DOHH2 (cell line): ENCODE measurements at regions not wholly inside any gene's neighbourhood (a gene's known extent, or its start where the extent isn't known, plus 50 kb on each side); places are given as distances from the start of the nearest gene placed in this dataset.

Experiments
- EZH2phosphoT487 ChIP-seq: fragments of 200-600 bp; sonication (generic); IDR thresholded peaks from 2 replicates; pipeline ENCODE4 v1.6.1; 2017; ENCODE audit warnings: borderline replicate concordance, mild to moderate bottlenecking, antibody characterized with exemption, low read length, moderate library complexity, mixed read lengths
- TF ChIP-seq, protein P1 (sequence below): fragments of 200-600 bp; sonication (generic); IDR thresholded peaks from one replicate; pipeline ENCODE4 v1.5.1; 2014; ENCODE audit warnings: antibody characterized with exemption, mild to moderate bottlenecking, low read depth, low read length; ENCODE audit not compliant: poor library complexity, severe bottlenecking

DNA sequence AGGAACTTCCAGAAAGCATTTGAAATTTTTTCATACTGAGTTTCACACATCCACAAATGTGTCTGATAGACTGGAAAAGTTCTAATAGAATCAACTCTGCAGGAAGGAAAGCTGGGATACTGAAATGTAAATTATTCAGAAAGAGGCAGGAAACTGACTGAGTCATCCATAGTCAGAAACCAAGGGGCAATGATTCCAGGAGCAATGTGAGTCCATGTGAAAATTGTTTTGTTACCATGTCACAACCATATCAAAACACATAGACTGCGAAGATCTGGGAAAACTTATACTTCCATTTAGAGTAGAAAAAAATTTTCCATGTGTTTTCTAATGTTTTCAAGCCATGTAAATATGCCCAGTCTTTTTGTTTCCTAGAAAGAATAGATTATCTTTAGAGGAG, 142.3 kb upstream of the TMPRSS15 start:
- TF ChIP-seq, protein P1, sequence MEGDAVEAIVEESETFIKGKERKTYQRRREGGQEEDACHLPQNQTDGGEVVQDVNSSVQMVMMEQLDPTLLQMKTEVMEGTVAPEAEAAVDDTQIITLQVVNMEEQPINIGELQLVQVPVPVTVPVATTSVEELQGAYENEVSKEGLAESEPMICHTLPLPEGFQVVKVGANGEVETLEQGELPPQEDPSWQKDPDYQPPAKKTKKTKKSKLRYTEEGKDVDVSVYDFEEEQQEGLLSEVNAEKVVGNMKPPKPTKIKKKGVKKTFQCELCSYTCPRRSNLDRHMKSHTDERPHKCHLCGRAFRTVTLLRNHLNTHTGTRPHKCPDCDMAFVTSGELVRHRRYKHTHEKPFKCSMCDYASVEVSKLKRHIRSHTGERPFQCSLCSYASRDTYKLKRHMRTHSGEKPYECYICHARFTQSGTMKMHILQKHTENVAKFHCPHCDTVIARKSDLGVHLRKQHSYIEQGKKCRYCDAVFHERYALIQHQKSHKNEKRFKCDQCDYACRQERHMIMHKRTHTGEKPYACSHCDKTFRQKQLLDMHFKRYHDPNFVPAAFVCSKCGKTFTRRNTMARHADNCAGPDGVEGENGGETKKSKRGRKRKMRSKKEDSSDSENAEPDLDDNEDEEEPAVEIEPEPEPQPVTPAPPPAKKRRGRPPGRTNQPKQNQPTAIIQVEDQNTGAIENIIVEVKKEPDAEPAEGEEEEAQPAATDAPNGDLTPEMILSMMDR: no peak
- no peak for TF ChIP-seq EZH2phosphoT487
